Esophagus (tissue), 2 donors: ENCODE measurements at regions not wholly inside any gene's neighbourhood (a gene's known extent, or its start where the extent isn't known, plus 50 kb on each side); places are given as distances from the start of the nearest gene placed in this dataset.
"Not testable (repeated sequence)": the region's sequence is repeated elsewhere in the genome, so short reads cannot be mapped to it uniquely, and the experiment has no call there.

ENCODE experiments used
- H3K27ac ChIP-seq, 2 donors: one replicate each; pipeline ENCODE4 v1.5.1; 2013; ENCODE audit warnings: low read depth in 2 of 2, mild to moderate bottlenecking in 2 of 2, inconsistent platforms in 1 of 2, low read length in 1 of 2, moderate library complexity in 1 of 2
- H3K27me3 ChIP-seq, 2 donors: one replicate each; pipeline ENCODE4 v1.6.1; 2013; ENCODE audit warnings: low read length in 2 of 2, control low read depth in 1 of 2, mild to moderate bottlenecking in 1 of 2; ENCODE audit not compliant: insufficient read depth in 2 of 2, control insufficient read depth in 1 of 2
- H3K36me3 ChIP-seq, 2 donors: one replicate each; pipeline ENCODE4 v1.6.1; 2013; ENCODE audit warnings: low read length in 1 of 2; ENCODE audit not compliant: control insufficient read depth in 2 of 2, insufficient read depth in 2 of 2
- H3K4me1 ChIP-seq, 2 donors: one replicate each; pipeline ENCODE4 v1.6.1; 2013; ENCODE audit warnings: low read length in 1 of 2; ENCODE audit not compliant: control insufficient read depth in 2 of 2, insufficient read depth in 2 of 2
- H3K4me3 ChIP-seq, 2 donors: one replicate each; pipeline ENCODE4 v1.5.1; 2013; ENCODE audit warnings: low read length in 2 of 2, mild to moderate bottlenecking in 2 of 2, low read depth in 1 of 2, moderate library complexity in 1 of 2
- H3K9me3 ChIP-seq, 2 donors: one replicate each; pipeline ENCODE4 v1.6.1; 2013; ENCODE audit warnings: mild to moderate bottlenecking in 2 of 2, low read depth in 1 of 2, low read length in 1 of 2, moderate library complexity in 1 of 2; ENCODE audit not compliant: control insufficient read depth in 2 of 2, insufficient read depth in 1 of 2
- WGBS, 2 donors: extraction: QIAGEN DNeasy Blood & Tissue Kit; methylation state at CpG; one replicate each; pipeline ENCODE4 v1.1.7; 2013; 5-methylcytosine and 5-hydroxymethylcytosine counted together
- donor health status: healthy with polysubstance abuse.
- donor health status: Bipolar disorder and iron deficiency.

DNA sequence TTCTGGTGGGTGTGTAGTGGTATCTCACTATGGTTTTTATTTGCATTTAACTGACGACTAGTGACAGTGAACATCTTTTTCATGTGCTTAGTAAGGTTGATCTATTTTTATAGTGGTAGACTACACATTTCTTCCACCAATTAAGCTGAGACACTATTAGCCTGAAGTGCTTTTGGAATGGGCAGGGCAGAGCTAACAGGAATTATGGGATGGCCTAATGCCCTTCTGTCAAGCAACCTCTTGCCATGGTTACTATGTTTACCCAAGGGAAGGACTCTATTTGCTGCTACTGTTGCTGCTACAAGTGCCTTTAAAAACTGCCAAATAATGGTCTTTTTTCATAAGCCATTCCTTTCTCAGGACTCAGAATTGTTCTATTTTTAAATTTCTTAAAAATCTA is 676.7 kb upstream of the ACTRT1 start:
- WGBS, 2 donors, result 37 to 53% methylated on average over 1 of the region's 1 CpG
- Histone ChIP-seq H3K4me3 (no peak overlapping the region), H3K36me3 (no peaks in the 10 kb centered on the region), H3K4me1 (no peaks in the 10 kb centered on the region), H3K27me3 (no peaks in the 10 kb centered on the region), H3K27ac (no peak overlapping the region), H3K9me3 (no peaks in the 10 kb centered on the region)

DNA sequence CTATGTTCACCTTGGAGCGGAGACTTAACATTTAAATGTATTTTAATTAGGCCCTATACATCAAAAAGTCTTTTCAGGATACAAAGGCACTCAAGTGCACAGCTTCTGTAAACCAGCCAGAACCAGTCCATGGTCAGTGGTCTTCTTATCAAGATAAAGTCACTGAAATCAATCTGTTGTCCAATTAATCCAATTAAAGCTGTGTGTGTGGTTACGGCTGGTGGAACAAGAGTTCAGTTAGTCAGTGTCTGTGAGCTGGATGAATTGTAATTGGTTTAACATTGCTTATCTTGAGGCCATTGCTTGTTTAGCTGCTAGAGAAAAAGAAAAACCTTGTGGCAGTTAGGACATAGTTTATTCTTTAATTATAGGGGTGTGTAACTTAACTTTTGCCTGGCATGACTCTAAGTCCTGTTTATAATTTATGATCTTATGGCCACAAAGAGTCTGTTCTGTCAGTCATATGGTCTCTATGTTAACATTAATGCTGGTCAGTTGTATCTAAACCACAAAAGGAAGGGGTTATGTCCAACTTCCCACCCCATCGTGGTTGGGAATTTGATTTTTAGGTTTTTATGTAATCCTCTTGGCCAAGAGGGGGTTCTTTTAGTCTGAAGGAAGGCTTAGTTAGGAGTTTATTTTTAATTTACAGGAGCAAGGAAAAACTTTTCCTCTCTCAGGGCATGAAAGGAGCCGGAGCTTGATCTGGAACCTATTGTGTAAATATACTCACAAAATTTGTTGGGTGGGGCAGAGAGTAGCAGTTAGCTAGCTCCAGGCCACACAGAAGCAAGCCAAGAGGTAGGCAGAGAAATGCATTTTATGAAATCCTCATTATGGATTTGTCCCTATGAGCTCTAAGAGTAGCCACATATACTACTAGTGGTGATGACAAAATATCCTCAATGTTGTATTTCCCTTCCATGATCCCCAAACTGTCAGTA is 665.7 kb upstream of the ACTRT1 start:
- H3K4me3 ChIP-seq, result no peak overlapping the region
- no peak overlapping the region for H3K27ac ChIP-seq
- no peaks in the 10 kb centered on the region for H3K9me3 ChIP-seq
- H3K36me3 ChIP-seq, result no peaks in the 10 kb centered on the region
- H3K27me3 ChIP-seq, result no peaks in the 10 kb centered on the region
- WGBS, 2 donors, result 64 to 69% methylated on average over 4 of the region's 4 CpGs
- no peaks in the 10 kb centered on the region for H3K4me1 ChIP-seq

DNA sequence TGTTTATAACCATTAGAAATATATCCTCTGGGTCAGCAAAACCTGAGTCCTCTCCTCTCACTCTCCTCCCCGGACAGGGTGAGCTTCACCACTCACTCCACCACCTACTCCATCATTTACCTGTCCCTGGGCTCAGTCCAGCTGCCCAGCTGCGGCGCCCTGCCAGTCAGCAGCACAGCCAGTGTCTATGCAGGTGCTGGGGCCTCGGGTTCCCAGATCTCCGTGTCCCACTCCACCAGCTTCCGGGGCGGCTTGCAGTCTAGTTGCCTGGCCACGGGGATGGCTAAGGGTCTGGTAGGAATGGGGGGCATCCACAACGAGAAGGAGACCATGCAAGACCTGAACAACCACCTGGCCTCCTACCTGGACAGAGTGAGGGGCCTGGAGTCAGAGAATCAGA is 662.2 kb upstream of the ACTRT1 start:
- Histone ChIP-seq H3K4me3 (no peak overlapping the region), H3K9me3 (no peaks in the 10 kb centered on the region), H3K4me1 (no peaks in the 10 kb centered on the region), H3K36me3 (no peaks in the 10 kb centered on the region), H3K27me3 (no peaks in the 10 kb centered on the region), H3K27ac (no peak overlapping the region)
- WGBS, 2 donors, result 70 to 80% methylated on average over 9 of the region's 9 CpGs

DNA sequence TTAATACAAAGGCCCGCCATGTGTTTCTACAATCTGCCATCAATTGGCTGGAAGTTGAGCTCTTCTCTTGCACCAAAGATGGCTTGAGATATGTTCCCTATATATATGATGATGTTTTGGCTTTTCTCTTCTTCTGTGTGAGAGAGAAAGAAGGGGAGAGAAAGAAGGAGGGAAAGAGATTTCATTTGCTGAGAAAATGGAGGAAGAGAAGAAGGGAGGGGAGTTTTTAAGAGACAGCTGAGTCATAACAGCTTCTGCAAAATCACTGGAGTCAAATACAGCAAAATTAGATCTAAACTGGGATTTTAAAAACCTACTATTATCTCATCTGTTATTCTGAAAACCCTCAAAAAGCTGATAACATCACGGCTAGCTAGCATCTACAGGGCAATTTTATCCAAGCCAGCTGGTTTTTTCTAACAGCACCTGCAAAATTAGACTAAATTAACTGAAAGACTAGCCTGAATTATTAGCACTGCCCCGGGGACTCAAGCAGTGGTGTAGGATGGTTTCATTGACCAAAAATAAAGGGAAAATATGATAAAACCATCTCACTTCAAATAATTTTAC is 647.6 kb upstream of the ACTRT1 start:
- H3K36me3 ChIP-seq, result no peaks in the 10 kb centered on the region
- no peaks in the 10 kb centered on the region for H3K27me3 ChIP-seq
- no peak overlapping the region for H3K4me3 ChIP-seq
- H3K27ac ChIP-seq, result no peak overlapping the region
- H3K9me3 ChIP-seq, result no peaks in the 10 kb centered on the region
- no peaks in the 10 kb centered on the region for H3K4me1 ChIP-seq
- 63 to 71% methylated on average over 3 of the region's 3 CpGs for WGBS, 2 donors

DNA sequence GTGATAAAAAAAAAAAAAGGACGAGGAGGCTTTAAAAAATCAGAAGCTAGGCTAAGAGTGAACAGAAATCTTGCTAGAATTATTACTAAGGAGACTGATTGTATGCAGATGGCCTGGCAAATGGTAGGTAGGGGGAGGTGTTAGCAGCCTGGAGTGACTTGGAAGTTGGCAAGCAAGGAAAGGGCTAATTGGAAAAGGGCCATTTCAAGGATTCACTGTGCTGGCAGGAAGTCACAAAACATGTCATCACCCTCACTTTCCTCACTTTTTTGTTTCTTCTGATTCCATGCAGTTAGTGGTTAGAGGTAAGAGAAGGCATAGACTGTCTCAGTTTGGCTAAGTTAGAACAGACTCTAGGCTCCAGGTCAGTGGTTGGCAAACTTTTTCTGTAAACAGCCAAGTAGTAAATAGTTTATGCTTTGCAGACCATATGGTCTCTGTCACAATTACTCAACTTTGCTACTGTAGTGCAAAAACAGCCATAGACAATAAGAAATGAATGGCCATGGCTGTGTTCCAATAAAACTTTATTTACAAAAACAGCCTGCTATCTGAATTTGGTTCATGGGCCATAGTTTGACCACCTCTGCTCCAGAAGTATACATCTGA is 646.5 kb upstream of the ACTRT1 start:
- Histone ChIP-seq H3K27ac (no peak overlapping the region), H3K9me3 (no peaks in the 10 kb centered on the region), H3K36me3 (no peaks in the 10 kb centered on the region), H3K4me3 (no peak overlapping the region), H3K27me3 (no peaks in the 10 kb centered on the region), H3K4me1 (no peaks in the 10 kb centered on the region)
- 31 to 32% methylated on average over 1 of the region's 1 CpG for WGBS, 2 donors

DNA sequence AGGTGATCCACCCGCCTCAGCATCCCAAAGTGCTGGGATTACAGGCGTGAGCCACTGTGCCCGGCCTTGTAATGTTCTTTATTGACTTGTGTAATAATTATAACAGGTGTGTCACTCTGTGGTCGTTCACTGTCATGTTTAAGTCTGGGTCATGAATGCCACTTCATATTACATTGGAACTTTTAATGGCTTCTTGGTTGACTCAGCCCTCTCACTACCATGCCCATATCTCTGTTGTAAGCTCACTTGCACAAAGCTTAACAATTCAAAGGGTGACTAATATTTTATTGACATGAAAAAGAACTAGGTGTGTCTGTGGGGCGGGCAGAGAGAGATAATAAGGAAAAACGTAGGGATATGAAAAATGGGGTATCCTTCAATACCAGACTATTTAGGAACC is 639.7 kb upstream of the ACTRT1 start:
- H3K4me1 ChIP-seq, result no peaks in the 10 kb centered on the region
- WGBS, 2 donors, result 67 to 74% methylated on average over 6 of the region's 6 CpGs
- H3K27ac ChIP-seq, result no peak overlapping the region
- H3K9me3 ChIP-seq, result no peaks in the 10 kb centered on the region
- no peak overlapping the region for H3K4me3 ChIP-seq
- no peaks in the 10 kb centered on the region for H3K36me3 ChIP-seq
- H3K27me3 ChIP-seq, result no peaks in the 10 kb centered on the region

DNA sequence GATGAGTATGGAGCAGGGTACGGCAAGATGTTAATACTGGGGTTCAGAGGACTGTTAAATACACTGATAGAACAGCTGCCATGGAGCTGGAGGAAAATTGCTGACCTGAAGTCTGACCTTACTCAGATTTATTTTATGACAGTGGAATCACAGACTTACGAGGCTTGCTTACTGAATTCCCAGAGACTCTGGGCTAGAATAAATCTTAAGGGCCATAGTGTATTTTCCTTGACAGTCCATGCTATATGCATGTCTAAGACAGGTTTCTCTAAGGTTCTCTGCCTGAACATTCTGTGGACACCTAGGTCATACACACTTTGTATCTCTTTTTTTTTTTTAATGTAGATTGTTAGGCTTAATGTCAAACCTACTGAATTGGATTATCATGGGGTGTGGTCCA is 633.2 kb upstream of the ACTRT1 start:
- H3K27ac ChIP-seq, result no peak overlapping the region
- 67 to 76% methylated on average over 2 of the region's 2 CpGs for WGBS, 2 donors
- H3K4me3 ChIP-seq, result no peak overlapping the region
- H3K9me3 ChIP-seq, result peaks cover 0 to 2% of the 10 kb centered on the region in 2 donors
- no peaks in the 10 kb centered on the region for H3K27me3 ChIP-seq
- no peaks in the 10 kb centered on the region for H3K4me1 ChIP-seq
- H3K36me3 ChIP-seq, result no peaks in the 10 kb centered on the region

DNA sequence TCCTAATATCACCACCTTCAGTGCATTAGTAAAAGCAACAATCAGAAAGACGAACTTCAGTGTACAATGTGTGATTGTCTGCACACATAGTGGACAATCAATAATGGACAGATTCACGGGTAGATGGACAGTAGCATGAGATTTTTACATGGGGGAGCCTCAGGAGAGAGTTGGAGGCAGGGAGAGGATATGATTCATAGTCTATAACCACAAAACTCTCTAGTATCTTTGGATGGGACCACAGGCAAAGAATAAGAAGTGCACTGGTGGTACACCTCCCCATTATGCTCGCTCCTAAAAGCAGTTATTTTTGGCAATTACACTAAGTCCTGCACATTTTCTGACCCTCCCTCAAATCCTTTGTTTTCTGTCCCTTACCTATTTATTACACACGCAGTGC is 624.4 kb upstream of the ACTRT1 start:
- Histone ChIP-seq H3K27ac (no peak overlapping the region), H3K27me3 (no peaks in the 10 kb centered on the region), H3K36me3 (no peaks in the 10 kb centered on the region), H3K4me1 (no peaks in the 10 kb centered on the region), H3K9me3 (peaks cover 0 to 4% of the 10 kb centered on the region in 2 donors), H3K4me3 (no peak overlapping the region)
- WGBS, 2 donors, result 58 to 75% methylated on average over 4 of the region's 4 CpGs

DNA sequence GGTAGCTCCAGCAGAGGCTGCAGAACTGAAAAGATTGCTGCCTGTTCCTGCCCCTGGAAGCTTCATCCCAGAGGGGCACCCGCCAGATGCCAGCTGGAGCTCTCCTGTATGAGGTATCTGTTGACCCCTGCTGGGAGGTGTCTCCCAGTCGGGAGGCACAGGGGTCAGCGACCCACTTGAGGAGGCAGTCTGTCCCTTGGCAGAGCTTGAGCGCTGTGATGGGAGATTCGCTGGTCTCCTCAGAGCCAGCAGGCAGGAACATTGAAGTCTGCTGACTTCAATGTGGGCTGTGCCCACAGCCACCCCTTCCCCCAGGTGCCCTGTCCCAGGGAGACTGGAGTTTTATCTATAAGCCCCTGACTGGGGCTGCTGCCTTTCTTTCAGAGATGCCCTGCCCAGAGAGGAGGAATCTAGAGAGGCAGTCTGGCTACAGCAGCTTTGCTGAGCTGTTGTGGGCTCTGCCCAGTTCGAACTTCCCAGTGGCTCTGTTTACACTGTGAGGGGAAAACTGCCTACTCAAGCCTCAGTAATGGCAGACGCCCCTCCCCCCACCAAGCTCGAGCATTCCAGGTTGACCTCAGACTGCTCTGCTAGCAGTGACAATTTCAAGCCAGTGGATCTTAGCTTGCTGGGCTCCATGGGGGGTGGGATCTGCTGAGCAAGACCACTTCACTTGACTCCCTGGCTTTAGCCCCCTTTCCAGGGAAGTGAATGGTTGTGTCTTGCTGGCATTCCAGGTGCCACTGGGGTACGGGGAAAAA is 622.3 kb upstream of the ACTRT1 start:
- H3K27me3 ChIP-seq, H3K4me1 ChIP-seq, H3K27ac ChIP-seq, H3K4me3 ChIP-seq, H3K36me3 ChIP-seq, H3K9me3 ChIP-seq: not testable (repeated sequence)
- 67 to 77% methylated on average over 9 of the region's 9 CpGs for WGBS, 2 donors
